ENCODE measurements at regions not wholly inside any gene's neighbourhood (a gene's known extent, or its start where the extent isn't known, plus 50 kb on each side); places are given as distances from the start of the nearest gene placed in this dataset.

- TF ChIP-seq GLMP (CRISPR knock-in tag; IDR thresholded peaks at IDR 0.05; ENCODE audit: borderline replicate concordance) (no peak), ZMAT5 (CRISPR knock-in tag; IDR thresholded peaks at IDR 0.05; ENCODE audit: borderline replicate concordance, low read depth) (no peak), PREB (CRISPR knock-in tag; IDR thresholded peaks at IDR 0.05) (no peak), ZSCAN20 (CRISPR knock-in tag; IDR thresholded peaks at IDR 0.05; ENCODE audit: borderline replicate concordance) (no peak), RBFOX2 (IDR thresholded peaks at IDR 0.05; ENCODE audit: low read depth, low read length) (no peak), HDAC2 (CRISPR knock-in tag; IDR thresholded peaks at IDR 0.05) (no peak)
These were observed 110.4 kb downstream of the SLIT2 start (continued) for GRCh38 chr4:20362148-20362547.

- no peaks in the 10 kb centered on the region for H3K27me3 ChIP-seq (ENCODE audit: control insufficient read depth in 1 of 2, insufficient read depth in 2 of 2, low read length in 2 of 2)
- no peak for TF ChIP-seq IRF2 (CRISPR knock-in tag; IDR thresholded peaks at IDR 0.05)
- no peak for TF ChIP-seq TFAP4 (IDR thresholded peaks at IDR 0.05; ENCODE audit: borderline replicate concordance, low read depth)
- TF ChIP-seq ZNF607 (CRISPR knock-in tag; IDR thresholded peaks at IDR 0.05; ENCODE audit: borderline replicate concordance), result no peak
- TF ChIP-seq ELF4 (CRISPR knock-in tag; IDR thresholded peaks at IDR 0.05; ENCODE audit: borderline replicate concordance), result no peak
- TF ChIP-seq XRCC5 (optimal IDR thresholded peaks at IDR 0.05; ENCODE audit: low read length), result no peak
- no TSS peak for BruUV-seq (replicated peaks)
- ATAC-seq (no peak), FAIRE-seq (no peak), DNase-seq (ENCODE audit: low spot score) (no peak)
- no peak overlapping the region for H3K4me2 ChIP-seq (ENCODE audit: low read depth, low read length)
- WGBS (ENCODE audit: low lambda C conversion rate), result 11% methylated on average over 4 of the region's 4 CpGs
- H3K79me2 ChIP-seq (ENCODE audit: insufficient read depth, low read length), result no peaks in the 10 kb centered on the region
- intact Hi-C loops (cut with micrococcal nuclease; ENCODE audit: unreplicated experiment) (no loop called here), in situ Hi-C loops (cut with HindIII; ENCODE audit: extremely low pct_ligation_motif_present, low pct_unique_long_range_greater_than_20kb) (no loop called here)
- no peaks in the 10 kb centered on the region for H3K36me3 ChIP-seq (replicated peaks in 1 of 2; ENCODE audit: control insufficient read depth in 1 of 2, insufficient read depth in 2 of 2, low read length in 2 of 2)
- no peak overlapping the region for H3K9ac ChIP-seq (ENCODE audit: insufficient read depth, low read depth, low read length)
- no peak overlapping the region for H3K4me3 ChIP-seq (replicated peaks in 1 of 3; ENCODE audit: insufficient read depth in 1 of 3, low read depth in 2 of 3, low read length in 3 of 3)
- H3K27ac ChIP-seq (ENCODE audit: extremely low read length, insufficient read depth, low read length), result no peak overlapping the region
- no peak overlapping the region for H2AFZ ChIP-seq (ENCODE audit: low read length)
- POLR2A ChIA-PET, result no interaction called here
- no peaks in the 10 kb centered on the region for H4K20me1 ChIP-seq (ENCODE audit: insufficient read depth, low read length)
- no peaks in the 10 kb centered on the region for H3K9me3 ChIP-seq (ENCODE audit: low read length)
- H3K4me1 ChIP-seq (ENCODE audit: insufficient read depth, low read length), result no peaks in the 10 kb centered on the region
- CTCF ChIA-PET (ENCODE audit: low intra/inter-chr PET ratio, low total read pairs), result no interaction called here
These were observed 113.3 kb downstream of the SLIT2 start for GRCh38 chr4:20364969-20365368.
